NCI-H345 treated with DMSO at 0.1 percent for 48 hours (cell line): ENCODE measurements at regions not wholly inside any gene's neighbourhood (a gene's known extent, or its start where the extent isn't known, plus 50 kb on each side); places are given as distances from the start of the nearest gene placed in this dataset.
"Not testable (repeated sequence)": the region's sequence is repeated elsewhere in the genome, so short reads cannot be mapped to it uniquely, and the experiment has no call there.

Source experiments
- DNase-seq: peaks from one replicate; lab custom pipeline; 2025; ENCODE audit not compliant: unreplicated experiment; lab: John Stamatoyannopoulos, UW

GRCh38 chr22:48628891-48629543 lies 1198.7 kb downstream of the BRD1 start:
- no peak for DNase-seq

- DNase-seq = no peak
These were observed 1199.7 kb downstream of the BRD1 start for GRCh38 chr22:48627966-48628365.

- DNase-seq = peak; percentile 5
These were observed 1200.5 kb downstream of the BRD1 start for GRCh38 chr22:48627203-48627602.

GRCh38 chr22:48624401-48624800 lies 1203.3 kb downstream of the BRD1 start:
- no peak for DNase-seq

GRCh38 chr22:48622891-48623545 lies 1204.7 kb downstream of the BRD1 start:
- DNase-seq = no peak

- DNase-seq = no peak
These were observed 1206.6 kb downstream of the BRD1 start for GRCh38 chr22:48621085-48621484.

GRCh38 chr22:48620460-48620859 lies 1207.2 kb downstream of the BRD1 start:
- DNase-seq = not testable (repeated sequence)

GRCh38 chr22:48619721-48620120 lies 1208.0 kb downstream of the BRD1 start:
- DNase-seq = no peak

- DNase-seq = no peak
These were observed 1209.3 kb downstream of the BRD1 start for GRCh38 chr22:48618326-48618725.

- DNase-seq = no peak
These were observed 1211.0 kb downstream of the BRD1 start for GRCh38 chr22:48616656-48617055.

- DNase-seq = no peak
These were observed 1212.3 kb downstream of the BRD1 start for GRCh38 chr22:48615171-48616008.

GRCh38 chr22:48613566-48614200 lies 1214.0 kb downstream of the BRD1 start:
- DNase-seq = no peak

- no peak for DNase-seq
These were observed 1215.3 kb downstream of the BRD1 start for GRCh38 chr22:48612077-48612995.

- DNase-seq = no peak
These were observed 1218.3 kb downstream of the BRD1 start for GRCh38 chr22:48609279-48609865.

- DNase-seq = no peak
These were observed 1219.6 kb downstream of the BRD1 start for GRCh38 chr22:48607901-48608662.

GRCh38 chr22:48606684-48607307 lies 1220.9 kb downstream of the BRD1 start:
- no peak for DNase-seq

- no peak for DNase-seq
These were observed 1221.7 kb downstream of the BRD1 start for GRCh38 chr22:48605856-48606481.

- no peak for DNase-seq
These were observed 1222.5 kb downstream of the BRD1 start for GRCh38 chr22:48605125-48605524.
